HG03066 (cell line): ENCODE measurements at regions not wholly inside any gene's neighbourhood (a gene's known extent, or its start where the extent isn't known, plus 50 kb on each side); places are given as distances from the start of the nearest gene placed in this dataset.

Source experiments
- ATAC-seq: cut with Tn5 transposase; IDR thresholded peaks from one replicate; pipeline ENCODE4 v1.9.1; 2021; ENCODE audit warnings: low read depth; ENCODE audit not compliant: unreplicated experiment

- ATAC-seq = no peak
Measured at GRCh38 chr12:105968025-105968424, 170.7 kb downstream of the NUAK1 start.

- ATAC-seq = no peak
Measured at GRCh38 chr12:105970885-105971284, 167.9 kb downstream of the NUAK1 start.

GRCh38 chr12:105974738-105975137, 164.0 kb downstream of the NUAK1 start:
- no peak for ATAC-seq

GRCh38 chr12:105975351-105975750, 163.4 kb downstream of the NUAK1 start:
- no peak for ATAC-seq

GRCh38 chr12:105977236-105977635, 161.5 kb downstream of the NUAK1 start:
- ATAC-seq = no peak

GRCh38 chr12:105977652-105978051, 161.1 kb downstream of the NUAK1 start:
- no peak for ATAC-seq

- ATAC-seq = no peak
Measured at GRCh38 chr12:105978276-105978675, 160.5 kb downstream of the NUAK1 start.

- ATAC-seq = no peak
Measured at GRCh38 chr12:105978686-105979085, 160.1 kb downstream of the NUAK1 start.

- no peak for ATAC-seq
Measured at GRCh38 chr12:105980085-105980484, 158.7 kb downstream of the NUAK1 start.

- ATAC-seq = no peak
Measured at GRCh38 chr12:105980533-105980932, 158.2 kb downstream of the NUAK1 start.

- no peak for ATAC-seq
Measured at GRCh38 chr12:105982022-105982421, 156.7 kb downstream of the NUAK1 start.

- no peak for ATAC-seq
Measured at GRCh38 chr12:105983622-105984320, 155.0 kb downstream of the NUAK1 start.

- ATAC-seq = no peak
Measured at GRCh38 chr12:105985383-105985782, 153.4 kb downstream of the NUAK1 start.

- no peak for ATAC-seq
Measured at GRCh38 chr12:105986779-105987684, 151.7 kb downstream of the NUAK1 start.

GRCh38 chr12:105987685-105988035, 151.1 kb downstream of the NUAK1 start:
- no peak for ATAC-seq

- ATAC-seq = no peak
Measured at GRCh38 chr12:105992849-105993740, 145.7 kb downstream of the NUAK1 start.

GRCh38 chr12:105993766-105994555, 144.8 kb downstream of the NUAK1 start:
- ATAC-seq = no peak

GRCh38 chr12:105995961-105996431, 142.8 kb downstream of the NUAK1 start:
- ATAC-seq = no peak

GRCh38 chr12:105998561-105998960, 140.2 kb downstream of the NUAK1 start:
- ATAC-seq = no peak
